SIG-M5 treated with dmso at 0.1 percent for 504 hours (cell line): ENCODE measurements at regions not wholly inside any gene's neighbourhood (a gene's known extent, or its start where the extent isn't known, plus 50 kb on each side); places are given as distances from the start of the nearest gene placed in this dataset.

Source experiments
- DNase-seq: peaks from one replicate; lab custom pipeline; 2025; ENCODE audit not compliant: unreplicated experiment; lab: John Stamatoyannopoulos, UW

DNA sequence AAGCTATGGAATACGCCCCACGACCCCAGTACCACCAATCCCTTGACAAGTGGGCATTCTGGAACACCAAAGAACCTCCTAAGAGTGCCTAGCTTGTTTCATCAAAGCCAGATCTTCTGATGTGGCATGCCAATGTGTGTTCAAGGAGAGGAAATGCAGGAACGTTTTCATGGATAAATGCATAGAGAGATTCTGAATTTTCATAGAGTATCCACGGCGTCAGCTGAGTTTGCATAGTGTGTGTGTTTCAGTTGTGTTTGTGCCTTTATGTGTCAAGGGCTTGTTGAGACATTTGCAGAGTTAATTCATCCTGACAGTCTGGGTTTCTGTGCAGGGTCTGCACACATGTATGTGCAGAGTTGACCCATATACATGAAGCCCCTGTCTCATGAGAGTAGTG lies 172.7 kb upstream of the LRFN2 start:
- DNase-seq, result no peak

- no peak for DNase-seq
These were observed 172.1 kb upstream of the LRFN2 start for GRCh38 chr6:40759264-40759663.

- DNase-seq, result no peak
These were observed 168.7 kb upstream of the LRFN2 start for GRCh38 chr6:40755749-40756452.

DNA sequence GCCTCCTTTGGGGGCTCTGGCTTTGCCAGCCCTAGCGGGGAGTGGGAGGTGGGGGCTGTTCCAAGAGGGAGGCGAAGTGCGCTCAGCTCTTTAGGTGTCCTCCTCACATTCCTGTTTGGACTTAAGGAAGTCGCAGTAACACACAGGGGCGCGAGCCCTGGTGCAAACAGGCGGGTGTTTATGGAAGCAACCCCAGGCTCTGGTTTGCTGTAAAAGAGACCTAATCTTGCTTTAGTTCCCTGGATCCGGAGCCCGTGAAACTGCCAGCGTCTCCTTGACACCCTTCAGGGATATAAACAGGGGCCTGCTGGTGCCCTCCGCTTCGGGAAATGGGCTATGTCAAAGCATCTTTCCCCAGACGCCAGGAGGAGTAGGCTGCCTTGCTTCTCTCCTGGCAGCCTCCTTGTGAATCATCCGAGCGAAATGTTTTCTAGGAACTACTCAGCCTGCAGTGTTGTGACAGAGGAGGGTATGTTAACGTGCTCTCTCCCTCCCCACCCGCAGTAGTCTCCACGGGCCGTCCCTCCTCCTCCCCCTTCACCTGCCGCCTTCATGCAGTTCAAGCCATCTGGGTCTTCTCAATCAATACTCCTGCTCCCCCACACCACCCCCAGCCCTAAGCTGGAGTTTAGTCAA lies 168.0 kb upstream of the LRFN2 start:
- DNase-seq, result no peak

GRCh38 chr6:40754461-40755045 lies 167.4 kb upstream of the LRFN2 start:
- DNase-seq, result no peak

DNA sequence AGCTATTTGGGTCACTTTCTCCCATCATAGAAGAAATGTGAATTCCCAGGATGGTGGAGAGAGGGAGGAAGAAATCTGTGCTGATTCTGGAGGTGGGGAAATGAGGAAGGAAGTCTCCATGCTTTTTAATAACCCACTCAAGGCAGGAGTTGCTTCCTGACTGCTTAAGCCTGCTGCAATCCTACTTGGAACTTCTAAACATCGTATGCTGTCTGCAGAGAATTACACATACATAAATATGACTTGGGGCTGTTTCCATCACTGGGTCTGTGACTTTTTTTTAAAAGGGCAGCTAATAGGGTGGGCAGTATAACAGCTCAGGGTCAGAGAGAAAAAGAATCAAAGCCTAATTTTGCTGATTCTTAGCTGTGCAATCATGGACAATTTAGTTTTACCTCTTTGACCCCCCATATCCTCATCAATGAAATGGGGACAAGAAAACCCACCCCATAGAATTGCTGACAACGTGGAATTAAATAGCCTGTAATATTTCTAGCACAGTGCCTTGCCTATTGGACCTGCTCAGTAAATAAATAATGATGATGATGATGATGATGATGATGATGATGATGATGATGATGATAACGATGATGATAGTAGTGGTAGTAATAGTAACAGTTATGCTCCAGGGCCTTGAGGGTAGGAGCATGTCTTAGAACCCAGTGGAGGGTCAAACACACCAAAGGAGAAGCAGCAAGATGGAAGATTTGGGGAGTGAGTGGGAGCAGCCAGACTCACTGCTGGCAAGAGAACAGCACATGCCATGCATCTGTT lies 166.7 kb upstream of the LRFN2 start:
- no peak for DNase-seq

DNA sequence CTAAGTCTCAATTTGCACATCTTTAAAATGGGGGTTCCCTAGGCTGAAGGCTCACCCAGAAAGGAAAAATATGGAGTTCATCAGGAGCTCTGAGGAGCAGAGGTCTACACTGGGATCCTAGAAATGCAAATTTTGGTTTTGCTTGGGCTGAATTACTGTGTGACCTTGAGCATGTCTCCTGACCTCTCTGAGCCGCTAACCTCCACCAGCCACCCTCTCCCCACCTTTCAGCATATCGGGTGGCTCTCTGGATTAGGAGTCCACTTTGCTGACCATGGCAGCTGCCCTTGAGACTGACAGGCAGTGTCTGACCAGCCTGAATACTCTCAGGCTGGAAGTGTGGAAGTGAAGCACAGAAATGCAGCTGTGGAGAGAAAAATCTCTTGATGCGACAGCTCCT lies 165.9 kb upstream of the LRFN2 start:
- DNase-seq, result no peak

DNA sequence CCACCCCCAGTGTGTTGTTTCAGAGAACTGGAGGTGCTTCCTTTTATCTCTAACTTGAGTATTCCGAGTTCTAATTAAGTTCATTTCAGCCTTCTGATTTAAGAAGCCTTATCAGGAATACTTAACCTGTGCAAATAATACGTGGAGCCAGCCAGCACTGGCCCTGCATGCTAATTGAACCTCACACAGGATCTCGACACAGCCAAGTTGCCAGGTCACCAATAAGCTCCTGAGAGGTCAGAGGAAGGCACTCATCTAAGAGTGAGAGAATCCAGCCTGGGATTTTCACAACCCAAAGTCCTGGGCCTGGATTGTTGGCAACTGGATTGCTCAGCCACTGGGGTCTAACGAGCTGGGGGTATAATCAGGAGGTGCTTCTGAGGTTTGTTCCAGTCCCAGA lies 157.7 kb upstream of the LRFN2 start:
- no peak for DNase-seq

GRCh38 chr6:40743690-40744446 lies 156.7 kb upstream of the LRFN2 start:
- DNase-seq, result no peak

DNA sequence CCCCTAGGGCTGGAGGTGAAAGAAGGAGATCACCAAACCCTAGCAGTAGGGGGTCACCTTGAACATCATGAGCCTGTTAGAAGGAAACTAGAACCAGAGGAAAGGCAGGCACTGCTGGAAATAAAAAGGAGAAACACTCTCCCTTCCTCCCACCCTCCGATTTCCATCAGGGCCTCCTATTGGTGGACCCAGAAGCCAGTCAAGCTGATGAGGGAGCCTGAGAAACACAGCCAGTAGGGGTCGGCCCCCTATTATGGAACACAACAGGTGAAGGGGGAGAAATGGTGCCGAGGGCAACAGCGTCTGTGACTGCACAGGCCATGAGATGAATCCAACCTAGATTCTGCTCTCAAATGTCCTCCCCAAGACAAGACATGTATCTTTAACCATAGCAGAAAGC lies 156.1 kb upstream of the LRFN2 start:
- no peak for DNase-seq

DNA sequence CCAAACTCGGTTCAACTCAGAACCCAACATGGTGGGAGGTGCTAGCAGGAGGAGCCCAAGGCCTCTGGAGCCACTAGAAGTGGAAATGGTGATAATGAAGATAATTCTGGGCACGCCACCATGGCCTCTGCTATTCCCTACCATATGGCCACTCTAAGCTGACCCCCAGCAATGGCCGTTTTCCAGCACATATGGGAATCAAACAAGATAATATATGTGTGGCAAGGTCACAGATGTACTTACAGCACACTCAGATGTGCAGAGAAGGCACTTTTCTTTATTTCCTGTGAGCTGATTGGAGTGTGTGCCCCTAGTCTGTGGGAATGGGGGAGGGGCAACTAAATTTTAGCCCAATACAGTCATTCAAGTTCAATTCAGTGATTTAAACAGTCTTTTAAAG lies 153.4 kb upstream of the LRFN2 start:
- DNase-seq, result no peak

GRCh38 chr6:40738551-40739193 lies 151.5 kb upstream of the LRFN2 start:
- DNase-seq, result no peak

- no peak for DNase-seq
These were observed 148.4 kb upstream of the LRFN2 start for GRCh38 chr6:40735521-40735920.

DNA sequence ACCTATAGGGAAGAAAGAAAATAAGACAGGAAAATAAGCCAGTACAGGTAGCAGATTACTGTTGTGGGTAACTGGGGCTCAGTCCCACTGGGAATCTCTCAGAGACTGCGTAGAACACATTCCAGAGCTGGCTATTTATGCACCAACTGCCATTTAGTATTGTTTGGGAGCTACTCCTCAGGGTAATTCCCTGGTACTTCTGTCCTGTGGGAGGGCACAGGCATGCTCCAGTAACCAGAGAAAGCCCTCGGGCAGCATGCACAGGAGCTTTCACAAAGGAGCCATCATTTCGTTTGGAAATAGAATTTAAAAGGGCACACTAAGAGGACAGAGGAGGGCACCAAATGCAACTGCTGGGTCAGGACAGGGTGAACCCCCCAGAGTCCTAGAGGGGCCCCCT lies 148.0 kb upstream of the LRFN2 start:
- no peak for DNase-seq

- DNase-seq, result no peak
These were observed 147.4 kb upstream of the LRFN2 start for GRCh38 chr6:40734607-40735006.

- no peak for DNase-seq
These were observed 146.7 kb upstream of the LRFN2 start for GRCh38 chr6:40733770-40734396.

GRCh38 chr6:40733290-40733689 lies 146.1 kb upstream of the LRFN2 start:
- no peak for DNase-seq

GRCh38 chr6:40732878-40733277 lies 145.7 kb upstream of the LRFN2 start:
- DNase-seq, result no peak

DNA sequence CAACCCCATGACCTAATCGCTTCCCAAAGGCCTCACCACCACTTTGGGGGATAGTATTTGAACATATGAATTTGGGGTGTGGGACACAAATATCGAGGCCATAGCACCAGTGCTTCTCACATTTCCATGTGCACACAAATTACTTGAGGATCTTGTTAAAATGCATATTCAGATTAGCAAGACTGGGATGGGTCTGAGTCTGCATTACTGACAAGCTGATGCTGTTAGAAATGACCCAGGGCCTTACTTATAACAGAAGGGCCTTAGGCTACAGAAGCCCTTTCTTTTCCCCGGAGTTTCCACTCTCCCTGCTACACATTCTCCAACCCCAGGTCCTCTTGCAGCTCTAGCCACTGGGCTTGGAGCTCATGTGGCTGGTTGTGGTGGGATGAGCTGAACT lies 141.5 kb upstream of the LRFN2 start:
- no peak for DNase-seq

DNA sequence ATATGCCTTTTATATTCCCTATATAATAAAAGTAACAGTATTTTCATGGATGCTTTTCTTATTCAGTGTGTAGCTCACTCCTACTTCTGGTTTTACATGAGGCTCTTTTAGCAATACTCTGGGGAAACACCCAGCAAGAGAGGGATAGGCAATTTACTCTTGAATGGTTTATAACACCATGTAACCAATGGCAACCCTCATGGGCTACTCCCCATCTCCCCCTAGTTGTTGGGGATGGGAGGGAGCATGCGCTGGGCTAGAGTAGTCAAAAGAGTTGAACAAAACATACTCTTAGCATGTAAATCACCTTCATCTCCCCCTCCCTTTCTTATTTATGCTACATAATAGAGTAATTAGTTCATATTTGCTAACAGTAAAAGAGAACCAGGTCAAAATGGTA lies 140.1 kb upstream of the LRFN2 start:
- DNase-seq, result no peak
